Activated CD8-positive, alpha-beta memory T cell treated with anti-CD3 and anti-CD28 coated beads, Interleukin-2, amount 50 U/mL, for 48 hours (primary cell): ENCODE measurements at regions not wholly inside any gene's neighbourhood (a gene's known extent, or its start where the extent isn't known, plus 50 kb on each side); places are given as distances from the start of the nearest gene placed in this dataset.

Source experiments
- DNase-seq: peaks from one replicate; pipeline ENCODE4 v3.0.0-alpha.2; 2020

DNA sequence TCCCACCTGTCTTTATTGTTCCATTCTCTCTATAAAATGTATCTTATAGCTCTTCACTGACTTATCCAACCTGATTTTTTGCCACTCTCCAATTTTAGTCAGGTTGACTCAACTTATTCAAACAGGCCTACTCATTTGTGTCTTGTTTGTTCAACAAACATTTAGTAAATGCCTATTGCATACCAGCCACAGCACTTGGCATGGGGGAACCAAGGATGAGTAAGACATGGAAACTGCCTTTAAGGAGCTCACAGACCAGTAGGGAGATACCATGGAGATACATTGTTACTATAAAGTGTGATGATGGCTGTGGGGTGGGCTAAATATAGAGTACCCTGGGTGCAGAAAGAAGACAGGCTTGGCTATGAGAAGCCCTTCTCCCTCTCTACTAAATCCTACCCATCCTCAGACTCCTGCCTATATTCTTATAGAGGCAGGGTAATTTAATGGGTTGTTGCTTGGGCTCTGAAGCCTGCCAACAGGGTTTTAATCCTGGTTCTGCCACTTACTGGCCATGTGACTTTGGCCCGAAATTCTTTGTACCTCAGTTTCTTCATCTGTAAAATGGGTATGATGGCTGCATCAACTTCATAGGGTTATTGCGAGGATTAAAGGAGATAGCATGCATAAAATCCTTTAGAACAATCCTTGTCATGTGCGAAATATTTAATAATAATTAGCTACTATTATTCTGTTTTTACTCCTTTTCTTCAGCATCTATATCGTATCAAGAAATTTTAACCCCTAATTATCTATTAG lies 348.5 kb upstream of the UMPS start:
- no peak for DNase-seq

DNA sequence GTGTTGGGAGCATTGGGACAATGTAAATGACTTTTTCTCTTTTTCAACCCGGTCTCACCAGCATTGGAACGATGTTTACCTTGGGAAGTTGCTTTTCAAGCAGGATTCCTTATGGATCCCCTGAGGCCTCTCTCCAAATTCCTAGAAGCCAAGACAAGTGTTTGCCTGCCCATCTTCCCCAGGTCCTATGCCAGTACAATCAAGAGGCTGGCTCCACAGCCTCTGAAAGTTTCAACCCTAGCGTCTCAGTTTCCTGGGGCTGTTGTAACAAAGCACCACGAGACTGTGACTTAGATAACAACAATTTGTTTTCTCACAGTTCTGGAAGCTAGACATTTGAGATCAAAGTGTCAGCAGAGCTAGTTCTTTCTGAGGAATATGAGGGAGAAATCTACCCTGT lies 347.2 kb upstream of the UMPS start:
- no peak for DNase-seq

DNA sequence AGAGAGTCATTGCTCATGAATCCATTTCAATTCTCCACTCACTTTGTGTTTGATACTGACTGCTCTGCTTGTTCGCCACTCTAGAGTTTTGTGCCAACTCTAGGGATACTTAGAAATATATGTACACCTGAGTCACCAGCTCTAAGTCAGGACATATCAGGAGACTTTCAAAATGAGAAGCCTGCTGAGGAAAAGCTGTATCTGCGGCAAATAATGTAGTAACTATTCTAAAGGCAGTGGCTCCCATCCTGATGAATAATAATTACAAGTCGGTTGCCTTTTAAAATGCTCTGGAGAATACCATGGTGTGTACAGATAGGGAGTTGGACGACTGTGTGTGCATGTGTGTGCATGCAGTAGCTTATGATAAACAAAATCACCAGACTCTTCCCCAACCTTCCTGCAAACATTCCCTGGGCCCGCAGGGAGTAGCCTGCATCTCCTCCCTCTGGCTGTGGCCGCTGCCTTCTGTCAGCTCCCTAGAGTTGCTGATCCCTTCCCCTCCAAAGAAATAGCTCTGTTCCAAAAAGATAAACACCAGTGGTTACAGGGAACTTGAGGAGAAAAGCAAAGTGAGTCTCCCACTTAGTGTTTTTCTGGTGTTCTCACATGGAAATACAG lies 346.3 kb upstream of the UMPS start:
- no peak for DNase-seq

DNA sequence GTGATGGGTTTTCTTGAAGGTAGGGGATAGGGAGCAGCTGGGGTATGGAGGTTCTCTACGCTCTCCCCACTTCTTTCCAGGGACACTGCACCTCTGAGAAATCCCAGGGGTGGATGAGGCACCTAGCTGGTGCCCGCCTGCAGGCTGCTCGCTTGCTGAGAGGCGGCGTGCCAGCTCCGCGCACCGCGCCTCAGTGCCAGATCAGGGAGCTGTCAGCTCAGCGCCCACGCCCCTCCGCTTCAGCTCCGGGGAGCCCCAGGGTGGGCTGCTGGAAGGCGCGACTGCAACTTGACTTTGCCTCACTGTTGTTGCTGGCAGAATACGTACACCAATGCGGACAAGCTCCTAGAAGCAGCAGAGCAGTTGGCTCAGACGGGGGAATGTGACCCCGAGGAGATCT lies 345.7 kb upstream of the UMPS start:
- DNase-seq: no peak

DNA sequence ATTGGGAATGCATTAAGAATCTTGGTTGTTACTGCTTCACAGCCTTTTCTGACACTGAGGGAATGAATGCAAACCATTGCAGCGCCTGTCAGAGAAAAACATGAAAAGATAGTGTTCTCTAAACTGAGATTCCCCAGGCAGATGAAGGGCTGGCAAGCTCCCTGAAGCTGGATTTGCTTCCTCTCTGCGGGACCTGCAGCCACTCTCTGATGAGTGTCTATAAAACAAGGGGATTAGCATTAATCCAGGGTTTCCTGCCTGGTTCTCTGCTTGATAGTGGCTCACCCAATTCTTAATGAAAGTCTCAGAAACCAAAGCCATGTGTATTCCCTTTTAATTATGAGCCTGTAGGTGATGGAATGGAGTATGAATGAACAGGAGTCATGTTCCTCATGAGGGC lies 344.3 kb upstream of the UMPS start:
- no peak for DNase-seq

DNA sequence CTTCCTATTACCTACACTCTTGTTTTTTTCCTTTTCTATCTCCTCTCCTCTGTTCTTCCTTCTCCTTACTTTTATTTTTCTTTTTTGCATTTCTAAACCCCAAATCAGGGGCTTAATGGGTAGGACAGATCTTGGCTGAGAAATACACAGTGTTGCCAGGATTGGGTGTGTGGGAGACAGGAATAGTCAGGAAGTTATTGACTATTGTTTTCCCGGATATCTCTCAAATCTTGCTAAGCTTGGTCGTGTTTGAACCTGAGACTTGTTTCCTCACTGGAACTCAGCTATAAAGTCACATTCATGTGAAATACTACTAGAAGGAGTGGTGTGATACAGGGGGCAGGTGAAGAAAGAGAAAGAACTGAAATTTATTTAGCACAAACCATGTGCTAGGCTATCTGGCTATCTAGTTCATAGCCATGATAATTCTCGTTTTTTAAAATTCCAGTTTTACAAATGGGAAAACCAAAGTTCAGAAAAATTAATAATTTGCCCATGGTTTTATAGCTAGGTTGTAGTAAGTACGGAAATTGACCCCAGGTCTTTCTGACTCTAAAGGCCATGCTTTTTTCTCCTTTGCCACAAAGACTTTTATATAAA lies 343.2 kb upstream of the UMPS start:
- no peak for DNase-seq

DNA sequence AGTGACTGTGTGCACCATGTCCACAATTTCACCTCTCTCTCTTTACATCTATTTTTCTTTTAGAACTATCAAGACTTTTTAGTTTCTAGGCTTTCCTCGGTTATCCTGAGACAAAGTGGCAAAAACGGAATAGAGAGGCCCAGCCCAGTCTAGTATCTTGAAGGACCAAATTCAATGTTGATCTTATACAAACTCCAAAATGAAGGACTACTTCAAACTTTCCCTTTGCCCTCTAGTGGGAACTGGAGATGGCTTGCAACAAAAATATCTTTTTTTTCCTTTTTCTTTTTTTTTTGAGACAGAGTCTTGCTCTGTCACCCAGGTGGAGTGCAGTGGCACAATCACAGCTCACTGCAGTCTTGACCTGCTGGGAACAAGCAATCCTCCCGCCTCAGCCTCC lies 338.5 kb upstream of the UMPS start:
- no peak for DNase-seq

DNA sequence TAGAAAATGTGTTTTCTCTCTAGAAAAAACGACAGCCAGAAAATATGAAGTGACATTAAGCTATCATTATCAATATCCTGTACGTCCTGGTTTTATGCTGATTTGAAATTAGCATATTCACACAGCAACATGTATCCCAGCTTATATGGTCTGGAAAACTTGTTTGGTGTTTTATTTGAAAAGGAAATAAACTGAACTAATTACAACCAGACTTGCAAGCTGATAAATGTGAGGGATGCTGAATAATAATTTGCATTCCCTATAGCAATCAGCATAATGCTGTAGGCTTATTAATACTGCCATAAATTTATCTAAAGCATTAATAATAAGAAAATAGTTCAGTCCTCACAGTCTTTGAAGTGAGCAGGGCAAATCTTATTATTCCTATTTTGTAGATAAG lies 336.9 kb upstream of the UMPS start:
- no peak for DNase-seq

DNA sequence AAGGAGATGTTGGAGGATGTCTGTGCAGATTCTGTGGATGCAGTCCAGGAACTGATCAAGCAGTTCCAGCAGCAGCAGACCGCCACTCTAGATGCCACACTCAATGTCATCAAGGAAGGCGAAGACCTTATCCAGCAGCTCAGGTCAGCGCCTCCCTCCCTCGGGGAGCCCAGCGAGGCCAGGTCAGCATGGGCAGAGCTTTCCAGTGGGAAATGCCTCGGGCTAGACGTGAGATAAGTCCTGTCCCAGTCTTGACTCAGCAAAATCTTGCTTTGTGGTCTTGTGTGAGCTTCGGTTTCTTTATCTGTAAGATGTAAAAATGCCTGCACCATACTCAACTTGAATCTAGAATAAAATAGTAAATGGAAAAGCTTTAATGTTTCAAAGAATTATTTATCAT lies 335.1 kb upstream of the UMPS start:
- DNase-seq: no peak

DNA sequence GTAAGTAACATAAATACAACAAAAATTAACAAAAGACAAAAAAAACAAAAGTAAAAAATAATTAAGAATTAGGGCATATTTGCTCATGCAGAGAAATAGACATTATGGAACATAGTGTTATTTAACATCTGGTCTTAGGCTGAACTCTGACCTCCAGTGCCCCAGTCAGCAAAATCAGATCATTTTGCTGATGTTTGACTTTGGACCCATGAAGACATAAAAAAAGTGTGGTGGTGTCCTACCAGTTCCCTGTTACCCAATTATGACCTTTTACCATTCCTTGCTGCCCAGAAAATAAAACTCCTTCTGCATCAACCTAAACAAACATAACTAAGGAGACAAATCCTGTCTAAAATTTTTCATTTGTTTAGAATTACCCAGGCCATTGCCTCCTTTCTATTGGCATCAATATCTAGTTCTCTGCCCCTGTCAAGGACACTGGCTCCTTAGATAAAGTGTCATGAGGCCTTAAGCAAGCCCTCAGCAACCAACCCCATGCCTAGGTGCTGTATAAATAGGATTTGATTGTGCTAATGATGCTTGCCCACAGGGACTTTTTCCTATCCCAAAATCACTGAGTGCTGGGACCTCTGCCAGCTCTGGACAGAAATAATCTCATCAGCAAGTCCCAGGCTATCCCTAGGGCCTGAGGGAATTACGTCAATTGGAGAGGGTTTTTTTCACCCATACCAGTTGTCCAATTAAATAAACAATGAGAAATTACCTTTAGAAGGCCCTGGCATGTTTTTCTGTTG lies 334.5 kb upstream of the UMPS start:
- no peak for DNase-seq

DNA sequence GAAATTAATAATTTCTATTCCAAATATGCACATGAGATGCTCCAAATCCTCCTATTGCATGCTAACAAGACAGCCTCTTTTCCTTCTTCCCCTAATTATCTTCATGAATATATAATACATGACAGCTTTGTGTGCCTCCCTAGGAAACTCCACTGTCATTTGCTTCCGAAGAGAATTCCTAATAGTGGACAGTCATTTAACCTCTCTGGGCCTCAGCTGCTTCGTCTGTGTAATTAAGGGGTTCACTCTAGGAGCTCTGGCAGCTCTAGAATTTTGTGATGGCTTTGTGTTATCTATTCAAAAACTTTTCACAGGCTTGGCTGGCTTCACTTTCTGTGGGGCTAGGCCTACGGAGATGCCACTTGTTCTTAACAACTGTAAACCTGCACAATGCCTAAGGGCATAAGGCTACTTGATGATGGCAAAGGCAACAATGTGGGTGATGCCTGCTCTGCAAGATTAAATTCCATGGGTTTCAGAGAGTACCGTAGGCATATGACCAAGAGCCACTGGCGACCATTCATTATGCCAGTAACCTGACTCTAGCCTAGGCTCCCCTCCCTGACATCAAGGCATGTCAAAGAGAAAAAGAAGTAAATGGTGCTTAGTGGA lies 333.8 kb upstream of the UMPS start:
- DNase-seq: no peak

DNA sequence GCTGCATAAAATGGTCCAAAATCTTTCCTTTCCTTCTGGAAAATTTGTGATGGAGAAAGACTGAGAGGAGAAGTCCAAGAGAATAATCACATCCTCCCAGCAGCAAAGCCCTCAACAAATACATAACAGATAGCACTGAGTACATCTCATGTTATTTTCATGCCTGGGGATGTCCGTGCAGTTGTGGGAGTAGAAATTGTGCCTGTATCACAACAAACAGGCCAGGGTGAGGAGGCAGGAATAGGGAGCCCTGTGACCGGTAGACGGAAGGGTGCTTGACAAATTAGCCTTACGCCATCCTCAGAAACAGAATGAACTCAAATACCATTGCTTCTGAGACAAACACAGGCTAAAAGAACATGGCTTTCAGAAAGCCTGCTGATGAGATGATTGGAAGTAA lies 333.2 kb upstream of the UMPS start:
- no peak for DNase-seq

DNA sequence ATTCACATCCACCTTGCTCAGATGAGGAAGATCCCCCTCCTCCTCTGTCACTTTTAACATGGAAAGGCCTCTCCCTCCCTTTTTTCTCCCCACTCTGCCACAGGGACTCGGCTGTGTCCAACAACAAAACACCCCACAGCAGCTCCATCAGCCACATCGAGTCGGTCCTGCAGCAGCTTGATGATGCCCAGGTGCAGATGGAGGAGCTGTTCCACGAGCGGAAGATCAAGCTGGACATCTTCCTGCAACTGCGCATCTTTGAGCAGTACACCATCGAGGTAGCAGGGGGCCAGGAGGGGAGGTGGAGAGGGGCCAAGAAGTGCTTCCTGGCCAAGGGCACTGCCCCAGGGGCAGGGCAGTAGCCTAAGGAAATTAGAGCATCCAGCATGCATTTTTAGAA lies 331.7 kb upstream of the UMPS start:
- DNase-seq: no peak

DNA sequence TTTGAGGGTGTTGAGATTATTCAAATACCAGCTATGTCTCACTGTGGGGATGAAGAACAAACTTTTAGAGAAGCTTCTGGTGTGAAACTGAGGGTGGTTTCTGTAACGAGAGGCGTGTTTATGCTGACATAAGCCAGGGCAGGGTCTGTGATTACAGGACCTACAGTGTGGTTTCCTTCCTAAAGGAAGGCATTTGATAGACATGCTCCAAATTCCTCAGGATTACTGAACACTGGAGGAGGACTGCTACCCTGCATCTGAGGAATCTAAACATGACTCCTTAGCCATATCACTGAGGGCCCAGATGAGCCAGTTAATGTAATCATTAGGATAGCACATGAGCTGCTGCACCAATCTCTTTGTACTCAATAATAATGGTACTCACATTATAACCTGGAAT lies 328.4 kb upstream of the UMPS start:
- DNase-seq: no peak

DNA sequence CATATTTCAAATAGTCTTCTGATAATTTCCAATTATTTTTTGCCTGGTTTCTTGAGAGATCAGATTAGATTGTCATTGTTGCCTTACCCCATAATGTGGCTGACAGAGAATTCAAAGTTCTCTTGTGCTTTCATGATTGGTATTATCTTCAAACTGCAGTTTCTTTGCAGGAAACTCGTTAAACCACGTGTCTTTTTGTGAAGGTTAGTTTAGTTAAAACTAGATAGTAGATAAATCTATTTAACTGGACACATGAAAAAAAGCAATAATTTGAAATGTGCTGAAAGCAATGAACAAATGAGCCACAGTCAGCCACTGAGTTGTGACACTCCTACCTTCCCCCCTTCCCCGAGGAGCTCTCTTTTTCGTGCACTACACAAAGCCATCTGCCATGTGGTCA lies 327.5 kb upstream of the UMPS start:
- no peak for DNase-seq

DNA sequence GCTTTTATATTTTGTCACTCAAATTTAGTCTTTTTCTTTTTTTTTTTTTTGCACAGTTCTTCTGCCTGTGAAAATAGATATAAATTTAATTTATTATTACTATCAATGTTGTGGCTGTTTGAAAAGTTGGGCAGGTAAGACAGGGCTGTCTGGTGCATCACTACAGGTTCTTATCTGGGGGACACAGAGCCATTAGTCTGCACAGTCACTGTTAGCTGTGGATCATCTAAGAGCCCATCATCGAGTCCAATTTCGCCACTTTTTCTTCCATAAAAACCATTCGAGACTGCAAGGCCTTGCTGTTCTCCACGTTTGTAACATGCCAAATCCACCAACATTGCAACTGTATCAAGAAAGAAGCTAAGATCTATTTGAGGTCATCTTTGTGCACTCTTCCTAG lies 325.6 kb upstream of the UMPS start:
- no peak for DNase-seq

DNA sequence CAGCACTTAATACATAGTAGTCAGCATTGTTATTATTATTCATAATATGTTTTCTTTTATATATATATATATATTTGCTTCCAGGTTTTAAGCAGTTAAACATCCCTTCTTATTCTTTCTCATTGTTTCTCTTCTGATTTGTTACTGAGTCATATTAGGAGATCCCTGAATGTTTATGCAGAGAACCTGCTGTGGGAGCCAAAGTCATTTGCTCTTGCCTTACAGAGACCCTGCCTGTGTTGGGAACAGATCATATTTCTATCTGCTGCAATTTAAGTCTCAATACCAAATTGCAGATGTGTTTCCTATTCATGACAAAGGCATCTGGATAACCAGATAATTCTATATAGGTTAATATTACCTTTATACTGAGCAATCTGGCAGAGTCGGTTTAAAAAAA lies 323.0 kb upstream of the UMPS start:
- DNase-seq: no peak

DNA sequence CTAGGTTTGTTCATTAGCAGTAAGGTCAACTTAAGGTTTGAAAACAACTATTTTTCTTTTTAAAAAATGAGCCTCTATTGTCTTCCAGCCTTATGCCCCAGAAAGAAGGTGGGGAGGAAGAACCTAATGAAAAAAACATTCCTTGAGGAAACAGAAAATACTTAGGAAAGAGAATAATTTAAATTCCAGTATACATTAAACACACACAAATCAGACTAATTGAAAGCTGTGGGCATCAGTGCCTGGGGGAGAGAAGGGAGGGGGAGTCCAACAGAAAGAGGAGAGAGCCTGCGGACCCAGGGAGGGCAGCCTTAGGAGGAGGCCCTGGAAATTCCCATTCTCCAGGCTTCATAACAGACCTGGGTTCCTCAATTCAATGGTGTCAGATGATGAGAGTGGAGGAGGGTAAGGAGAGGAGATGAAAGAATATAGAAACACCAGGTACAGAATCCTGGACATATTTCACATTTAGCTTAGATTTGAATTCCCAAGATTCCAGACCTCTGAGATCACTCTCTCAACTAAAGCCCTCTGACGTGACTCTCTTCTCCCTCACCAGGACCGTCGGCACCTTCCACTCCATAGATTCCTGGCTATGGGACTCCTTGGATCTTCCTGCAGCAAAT lies 320.5 kb upstream of the UMPS start:
- DNase-seq: no peak

DNA sequence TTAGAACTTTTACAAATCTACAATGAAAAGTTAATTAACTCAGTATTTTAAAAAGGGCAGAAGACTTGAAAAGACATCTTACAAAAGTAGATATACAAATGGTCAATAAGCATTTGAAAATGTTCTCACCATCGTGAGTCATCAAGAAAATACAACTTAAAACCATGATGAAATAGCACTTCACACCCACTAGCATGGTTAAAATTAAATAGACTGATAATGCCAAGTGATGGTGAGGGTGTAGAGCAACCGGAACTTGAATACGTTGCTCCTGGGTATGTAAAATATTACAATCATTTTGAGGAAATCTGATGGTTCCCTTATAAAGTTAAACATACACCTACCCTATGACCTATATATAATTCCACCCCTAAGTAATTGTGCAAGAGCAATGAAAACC lies 319.8 kb upstream of the UMPS start:
- DNase-seq: no peak

DNA sequence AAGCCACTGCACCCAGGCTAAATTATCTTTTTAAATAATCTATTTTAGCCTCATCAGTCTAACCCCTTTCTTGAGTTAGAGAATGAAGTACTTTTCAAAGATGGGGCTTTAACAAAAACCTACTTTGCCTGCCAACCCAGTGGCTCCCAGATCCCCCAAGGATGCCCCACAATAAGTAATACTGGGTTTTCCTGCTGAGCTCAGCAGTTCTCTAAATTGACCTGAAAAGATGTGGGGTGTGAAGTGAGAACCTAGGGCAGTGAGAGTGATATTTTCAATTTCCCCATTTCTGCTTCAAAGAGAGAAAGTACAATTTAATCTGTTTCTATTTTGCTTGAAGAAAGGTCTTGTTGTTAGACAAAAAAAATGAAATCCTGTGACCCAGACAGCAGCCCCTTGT lies 318.5 kb upstream of the UMPS start:
- DNase-seq: no peak

DNA sequence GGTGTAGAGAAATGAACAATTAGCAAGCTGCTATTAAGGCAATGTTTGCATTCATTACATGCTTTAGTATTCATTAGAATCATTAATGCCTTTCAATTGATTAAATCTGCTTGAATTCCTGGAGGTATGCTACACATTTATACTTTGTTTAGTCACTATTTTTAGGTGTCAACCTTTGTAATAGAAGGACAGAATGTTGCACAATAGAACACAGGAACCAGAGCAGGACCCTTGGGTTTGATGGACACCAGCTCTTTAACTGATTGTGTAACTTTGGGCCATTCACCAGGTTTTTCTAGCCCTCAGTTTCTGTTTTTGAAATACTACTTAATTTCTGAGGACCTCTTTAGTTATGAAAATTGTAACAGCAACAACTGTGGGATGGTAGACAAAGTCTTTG lies 317.6 kb upstream of the UMPS start:
- DNase-seq: no peak

DNA sequence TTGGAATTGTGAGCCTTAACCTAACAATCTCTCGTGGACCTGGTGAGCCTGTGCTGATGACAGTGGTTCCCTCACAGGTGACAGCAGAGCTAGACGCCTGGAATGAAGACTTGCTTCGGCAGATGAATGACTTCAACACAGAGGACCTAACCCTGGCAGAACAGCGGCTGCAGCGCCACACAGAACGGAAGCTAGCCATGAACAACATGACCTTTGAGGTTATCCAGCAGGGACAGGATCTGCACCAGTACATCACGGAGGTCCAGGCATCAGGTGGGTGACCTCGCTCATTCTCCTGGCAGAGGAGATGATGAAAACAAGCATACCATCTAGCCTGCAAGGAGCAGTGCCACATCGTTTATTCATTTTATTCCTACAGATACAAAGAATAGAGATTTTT lies 316.9 kb upstream of the UMPS start:
- DNase-seq: no peak

DNA sequence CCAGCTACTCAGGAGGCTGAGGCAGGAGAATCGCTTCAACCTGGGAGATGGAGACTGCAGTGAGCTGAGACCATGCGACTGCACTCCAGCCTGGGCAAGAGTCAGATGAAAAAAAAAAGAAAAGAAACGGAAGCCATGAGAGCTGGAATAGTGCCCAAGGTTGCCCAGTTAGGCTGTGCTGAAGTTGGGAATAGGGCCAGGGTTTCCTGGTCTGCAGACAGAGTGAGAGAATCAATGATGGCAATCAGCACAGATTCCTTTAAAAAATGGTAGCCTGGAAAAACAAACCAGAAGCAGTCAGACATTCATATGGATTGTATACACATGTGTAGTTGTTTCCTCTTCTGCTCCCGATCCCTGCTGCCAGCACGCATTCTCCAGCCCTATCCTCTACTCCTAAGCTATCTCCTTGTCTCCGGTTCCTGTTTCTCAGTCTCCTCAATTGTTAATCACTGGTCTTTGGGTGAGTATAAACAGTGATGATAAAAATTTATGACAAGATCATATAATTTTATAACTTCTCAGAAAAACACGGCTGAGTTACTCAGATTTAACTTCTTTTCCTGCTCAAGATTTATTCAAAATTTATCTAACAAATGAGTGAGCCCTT lies 316.2 kb upstream of the UMPS start:
- no peak for DNase-seq
